ENCODE measurements at regions not wholly inside any gene's neighbourhood (a gene's known extent, or its start where the extent isn't known, plus 50 kb on each side); places are given as distances from the start of the nearest gene placed in this dataset.

DNA sequence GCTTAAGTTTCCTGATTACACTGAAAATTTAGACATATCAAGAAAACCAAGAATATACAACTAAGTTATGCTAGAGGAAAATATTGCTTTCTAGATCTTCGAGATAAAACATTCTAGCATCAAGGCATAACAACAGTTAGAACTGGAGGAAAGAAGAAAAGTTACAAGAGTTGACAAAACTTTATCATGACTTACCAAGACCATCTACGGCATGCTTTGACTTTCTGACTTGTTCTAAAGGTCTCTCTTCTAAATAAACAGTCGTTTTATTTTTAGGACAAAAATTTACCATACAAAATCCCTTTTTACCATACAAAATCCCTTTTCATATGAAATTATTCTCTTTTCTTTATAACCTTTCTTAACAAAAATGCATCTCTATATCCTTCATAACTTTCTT is 1110.1 kb upstream of the CDH10 start:
- TF ChIP-seq, protein P1, sequence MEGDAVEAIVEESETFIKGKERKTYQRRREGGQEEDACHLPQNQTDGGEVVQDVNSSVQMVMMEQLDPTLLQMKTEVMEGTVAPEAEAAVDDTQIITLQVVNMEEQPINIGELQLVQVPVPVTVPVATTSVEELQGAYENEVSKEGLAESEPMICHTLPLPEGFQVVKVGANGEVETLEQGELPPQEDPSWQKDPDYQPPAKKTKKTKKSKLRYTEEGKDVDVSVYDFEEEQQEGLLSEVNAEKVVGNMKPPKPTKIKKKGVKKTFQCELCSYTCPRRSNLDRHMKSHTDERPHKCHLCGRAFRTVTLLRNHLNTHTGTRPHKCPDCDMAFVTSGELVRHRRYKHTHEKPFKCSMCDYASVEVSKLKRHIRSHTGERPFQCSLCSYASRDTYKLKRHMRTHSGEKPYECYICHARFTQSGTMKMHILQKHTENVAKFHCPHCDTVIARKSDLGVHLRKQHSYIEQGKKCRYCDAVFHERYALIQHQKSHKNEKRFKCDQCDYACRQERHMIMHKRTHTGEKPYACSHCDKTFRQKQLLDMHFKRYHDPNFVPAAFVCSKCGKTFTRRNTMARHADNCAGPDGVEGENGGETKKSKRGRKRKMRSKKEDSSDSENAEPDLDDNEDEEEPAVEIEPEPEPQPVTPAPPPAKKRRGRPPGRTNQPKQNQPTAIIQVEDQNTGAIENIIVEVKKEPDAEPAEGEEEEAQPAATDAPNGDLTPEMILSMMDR (IDR thresholded peaks at IDR 0.05; ENCODE audit: insufficient read depth, low read length, poor library complexity, severe bottlenecking) = no peak
- TF ChIP-seq EZH2phosphoT487 (conservative IDR thresholded peaks at IDR 0.05; ENCODE audit: low read length) = no peak

All from SU-DHL-6 (cell line).